ENCODE measurements at regions not wholly inside any gene's neighbourhood (a gene's known extent, or its start where the extent isn't known, plus 50 kb on each side); places are given as distances from the start of the nearest gene placed in this dataset.

GRCh38 chr16:72536723-72537435, 364.9 kb upstream of the PMFBP1 start:
- ATAC-seq (no peak), DNase-seq (no peak)
- Histone ChIP-seq H3F3A (ENCODE audit: low read length, unreplicated experiment) (no peaks in the 10 kb centered on the region), H3K4me1 (ENCODE audit: insufficient read depth, low read length) (peaks cover 10% of the 10 kb centered on the region; the same call in 1 of the 2 replicates), H3K79me2 (ENCODE audit: low read length) (no peaks in the 10 kb centered on the region), H3K9me3 (ENCODE audit: low read length) (no peaks in the 10 kb centered on the region), H2AFZ (ENCODE audit: low read length) (no peak overlapping the region), H3K36me3 (ENCODE audit: low read depth, low read length) (no peaks in the 10 kb centered on the region), H3K27ac (ENCODE audit: low read length) (no peak overlapping the region), H3K27me3 (ENCODE audit: low read length) (no peaks in the 10 kb centered on the region), H4K20me1 (ENCODE audit: low read length) (no peaks in the 10 kb centered on the region), H3K4me2 (ENCODE audit: low read length) (no peak overlapping the region), H3K9ac (ENCODE audit: low read length) (no peak overlapping the region), H3K4me3 (ENCODE audit: low read length) (no peak overlapping the region), H3K9me2 (replicated peaks; ENCODE audit: low read length) (no peaks in the 10 kb centered on the region)
- ChIA-PET POLR2A (ENCODE audit: unreplicated experiment) (no interaction called here), CTCF (no interaction called here)
- intact Hi-C loops (cut with micrococcal nuclease), result no loop called here
- no TSS peak for BruUV-seq (replicated peaks)
- TF ChIP-seq EZH2 (IDR thresholded peaks at IDR 0.05; ENCODE audit: low read length, unreplicated experiment) (no peak), EZH2phosphoT487 (IDR thresholded peaks at IDR 0.05; ENCODE audit: borderline replicate concordance, low read length) (no peak), CTCF (conservative IDR thresholded peaks at IDR 0.05; ENCODE audit: low read depth, low read length) (no peak)

- no peaks in the 10 kb centered on the region for H3K9me3 ChIP-seq (ENCODE audit: low read length)
- no peak overlapping the region for H3K4me3 ChIP-seq (ENCODE audit: low read length)
- H3K27me3 ChIP-seq (ENCODE audit: low read length), result no peaks in the 10 kb centered on the region
- no peak overlapping the region for H3K27ac ChIP-seq (ENCODE audit: low read length)
- H3K9me2 ChIP-seq (replicated peaks; ENCODE audit: low read length), result no peaks in the 10 kb centered on the region
- H3K36me3 ChIP-seq (ENCODE audit: low read depth, low read length), result no peaks in the 10 kb centered on the region
- no peak overlapping the region for H2AFZ ChIP-seq (ENCODE audit: low read length)
- CTCF ChIA-PET, result no interaction called here
- intact Hi-C loops (cut with micrococcal nuclease), result no loop called here
- H3K4me1 ChIP-seq (ENCODE audit: insufficient read depth, low read length), result peaks cover 11% of the 10 kb centered on the region; the same call in 1 of the 2 replicates
- H3K4me2 ChIP-seq (ENCODE audit: low read length), result no peak overlapping the region
- ATAC-seq (no peak), DNase-seq (no peak)
- H3K79me2 ChIP-seq (ENCODE audit: low read length), result no peaks in the 10 kb centered on the region
- TF ChIP-seq CTCF (conservative IDR thresholded peaks at IDR 0.05; ENCODE audit: low read depth, low read length), result no peak
- no peak for TF ChIP-seq EZH2 (IDR thresholded peaks at IDR 0.05; ENCODE audit: low read length, unreplicated experiment)
- no peak for TF ChIP-seq EZH2phosphoT487 (IDR thresholded peaks at IDR 0.05; ENCODE audit: borderline replicate concordance, low read length)
- POLR2A ChIA-PET (ENCODE audit: unreplicated experiment), result no interaction called here
- H3F3A ChIP-seq (ENCODE audit: low read length, unreplicated experiment), result no peaks in the 10 kb centered on the region
- no peaks in the 10 kb centered on the region for H4K20me1 ChIP-seq (ENCODE audit: low read length)
- H3K9ac ChIP-seq (ENCODE audit: low read length), result no peak overlapping the region
- no TSS peak for BruUV-seq (replicated peaks)
Measured at GRCh38 chr16:72532906-72533410, 361.0 kb upstream of the PMFBP1 start.

GRCh38 chr16:72530434-72530833, 358.5 kb upstream of the PMFBP1 start:
- ATAC-seq (peak; percentile 80), DNase-seq (peak; percentile 85)
- Histone ChIP-seq H3K9ac (ENCODE audit: low read length) (no peak overlapping the region), H3K4me3 (ENCODE audit: low read length) (no peak overlapping the region), H3K9me3 (ENCODE audit: low read length) (no peaks in the 10 kb centered on the region), H3K27ac (ENCODE audit: low read length) (0 out of 2 replicates have a peak overlapping the region, but pooled peaks have one; percentile 9), H3K27me3 (ENCODE audit: low read length) (no peaks in the 10 kb centered on the region), H2AFZ (ENCODE audit: low read length) (no peak overlapping the region), H3F3A (ENCODE audit: low read length, unreplicated experiment) (no peaks in the 10 kb centered on the region), H3K79me2 (ENCODE audit: low read length) (no peaks in the 10 kb centered on the region), H3K36me3 (ENCODE audit: low read depth, low read length) (no peaks in the 10 kb centered on the region), H4K20me1 (ENCODE audit: low read length) (no peaks in the 10 kb centered on the region), H3K4me1 (ENCODE audit: insufficient read depth, low read length) (0 out of 2 replicates have a peak, but pooled peaks cover 5% of the 10 kb centered on the region), H3K9me2 (replicated peaks; ENCODE audit: low read length) (no peaks in the 10 kb centered on the region), H3K4me2 (ENCODE audit: low read length) (peak overlapping the region; percentile 26; the same call in 1 of the 2 replicates)
- TF ChIP-seq CTCF (conservative IDR thresholded peaks at IDR 0.05; ENCODE audit: low read depth, low read length) (peak; percentile 53), EZH2phosphoT487 (IDR thresholded peaks at IDR 0.05; ENCODE audit: borderline replicate concordance, low read length) (no peak), EZH2 (IDR thresholded peaks at IDR 0.05; ENCODE audit: low read length, unreplicated experiment) (no peak)
- POLR2A ChIA-PET (ENCODE audit: unreplicated experiment), result no interaction called here
- no TSS peak for BruUV-seq (replicated peaks)
- CTCF ChIA-PET, result no interaction called here
- intact Hi-C loops (cut with micrococcal nuclease), result loop anchor here (1.0 kb wide), 1 partner anchor 135 kb away; no protein-coding TSS in a partner anchor
